GM19455 (cell line): ENCODE measurements at regions not wholly inside any gene's neighbourhood (a gene's known extent, or its start where the extent isn't known, plus 50 kb on each side); places are given as distances from the start of the nearest gene placed in this dataset.

ENCODE experiments used
- ATAC-seq: cut with Tn5 transposase; IDR thresholded peaks from one replicate; pipeline ENCODE4 v1.9.1; 2021; ENCODE audit not compliant: unreplicated experiment

DNA sequence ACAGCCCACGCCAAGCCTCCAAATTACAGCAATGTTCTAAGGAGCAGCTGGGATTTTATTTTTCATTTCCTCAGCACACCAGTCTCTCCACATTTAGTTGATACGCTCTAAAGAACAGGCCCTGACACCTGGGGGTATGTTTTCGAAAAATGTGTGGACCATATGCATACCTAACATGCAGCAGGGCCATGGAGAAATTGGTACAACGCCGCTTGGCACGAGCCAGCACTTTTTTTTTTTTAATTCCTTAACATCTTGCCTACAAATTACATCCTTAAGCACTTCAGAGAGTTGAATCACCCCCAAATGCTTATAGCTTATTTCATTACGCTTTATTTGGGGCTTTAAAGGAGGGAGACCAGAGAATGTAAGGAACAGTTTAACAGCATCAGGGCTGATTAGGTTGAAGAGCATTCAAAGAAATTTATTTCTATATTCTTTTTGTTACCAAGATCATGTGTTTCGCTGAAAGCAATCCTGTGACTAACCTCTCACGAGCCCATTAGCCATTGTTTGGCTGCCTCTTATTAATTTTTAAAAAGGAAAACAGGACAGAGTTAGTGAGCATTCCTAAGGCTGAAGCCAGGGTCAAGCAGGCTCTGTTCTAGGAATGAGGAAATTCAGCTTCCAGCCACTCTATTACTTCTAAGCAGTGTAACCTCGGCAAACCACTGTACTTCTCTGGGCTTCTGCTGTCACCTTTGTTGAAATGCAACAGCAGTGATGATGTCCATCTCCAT lies 173.8 kb downstream of the ACTL7B start:
- ATAC-seq: no peak

DNA sequence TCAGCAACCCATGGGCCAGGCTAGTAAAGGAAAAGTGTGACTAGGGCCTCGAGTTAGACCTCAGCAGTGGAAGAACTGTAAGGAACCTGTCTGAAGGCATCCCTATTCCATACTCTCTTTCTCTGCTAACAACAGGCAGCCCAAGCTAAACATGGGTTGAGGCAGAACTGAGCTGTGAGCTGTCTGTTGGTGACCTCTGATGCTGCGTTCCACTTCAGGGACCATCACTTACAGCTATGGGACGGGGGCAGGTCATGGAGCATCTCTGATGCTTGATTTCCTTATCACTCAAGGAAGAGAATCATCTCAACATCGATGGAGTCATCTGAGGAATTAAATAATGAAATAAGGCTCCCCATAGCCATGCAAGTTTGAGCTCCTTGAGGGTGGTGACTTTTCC lies 174.8 kb downstream of the ACTL7B start:
- ATAC-seq: no peak

DNA sequence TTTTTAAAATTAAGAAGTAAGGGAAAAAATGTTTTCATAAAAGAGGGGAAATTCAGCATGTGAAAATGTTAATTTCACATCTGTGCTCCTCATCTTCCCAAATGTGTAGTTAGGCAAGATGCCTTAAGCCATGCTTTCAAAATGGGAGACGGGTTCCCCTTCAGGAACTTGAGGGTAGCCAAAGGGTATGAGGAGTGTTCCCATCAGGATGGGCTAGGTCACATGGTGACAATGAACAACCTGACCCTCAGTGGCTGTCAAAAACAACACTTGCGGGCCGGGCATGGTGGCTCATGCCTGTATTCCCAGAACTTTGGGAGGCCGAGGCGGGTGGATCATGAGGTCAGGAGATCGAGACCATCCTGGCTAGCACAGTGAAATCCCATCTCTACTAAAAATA lies 178.0 kb downstream of the ACTL7B start:
- ATAC-seq: no peak

DNA sequence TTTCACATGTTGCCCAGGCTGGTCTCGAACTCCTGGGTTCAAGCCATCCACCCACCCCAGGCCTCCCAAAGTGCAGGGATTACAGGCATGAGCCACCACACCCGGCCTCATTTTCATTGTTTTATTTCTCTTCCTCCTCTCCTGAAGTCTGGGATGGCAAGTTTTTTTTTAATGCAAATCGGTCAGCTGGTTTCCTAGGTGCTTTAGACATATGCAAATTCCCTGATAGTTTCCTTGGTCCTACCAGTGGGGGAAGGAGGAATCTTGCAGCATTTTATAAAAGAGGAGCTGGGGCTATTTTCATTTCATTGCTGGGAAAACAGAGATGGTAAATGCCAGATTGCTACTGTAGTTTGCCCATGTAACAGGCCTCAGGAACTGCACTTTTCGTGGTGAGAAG lies 179.4 kb downstream of the ACTL7B start:
- no peak for ATAC-seq

- ATAC-seq: no peak
Observed at GRCh38 chr9:108675708-108676107, 180.1 kb downstream of the ACTL7B start.

- no peak for ATAC-seq
Observed at GRCh38 chr9:108674766-108675530, 180.8 kb downstream of the ACTL7B start.

DNA sequence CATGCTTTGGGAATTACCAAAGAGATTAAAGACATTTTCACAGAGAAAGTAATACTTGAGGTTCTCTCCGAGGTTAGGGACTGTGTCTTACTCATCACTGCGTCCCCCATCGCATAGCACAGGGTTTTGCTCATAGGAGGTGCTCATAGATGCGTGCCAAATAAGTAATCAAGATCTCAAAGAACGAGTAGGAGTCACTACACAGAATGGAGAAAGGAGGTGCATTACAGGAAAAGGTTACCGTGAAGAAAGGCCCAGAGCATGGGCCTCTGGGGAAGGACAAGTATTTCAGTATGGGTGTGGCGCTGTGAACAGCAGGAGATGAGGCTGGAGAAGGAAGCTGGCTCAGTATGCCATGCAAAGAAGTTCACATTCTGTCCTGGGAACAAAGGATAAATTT lies 182.4 kb downstream of the ACTL7B start:
- no peak for ATAC-seq

DNA sequence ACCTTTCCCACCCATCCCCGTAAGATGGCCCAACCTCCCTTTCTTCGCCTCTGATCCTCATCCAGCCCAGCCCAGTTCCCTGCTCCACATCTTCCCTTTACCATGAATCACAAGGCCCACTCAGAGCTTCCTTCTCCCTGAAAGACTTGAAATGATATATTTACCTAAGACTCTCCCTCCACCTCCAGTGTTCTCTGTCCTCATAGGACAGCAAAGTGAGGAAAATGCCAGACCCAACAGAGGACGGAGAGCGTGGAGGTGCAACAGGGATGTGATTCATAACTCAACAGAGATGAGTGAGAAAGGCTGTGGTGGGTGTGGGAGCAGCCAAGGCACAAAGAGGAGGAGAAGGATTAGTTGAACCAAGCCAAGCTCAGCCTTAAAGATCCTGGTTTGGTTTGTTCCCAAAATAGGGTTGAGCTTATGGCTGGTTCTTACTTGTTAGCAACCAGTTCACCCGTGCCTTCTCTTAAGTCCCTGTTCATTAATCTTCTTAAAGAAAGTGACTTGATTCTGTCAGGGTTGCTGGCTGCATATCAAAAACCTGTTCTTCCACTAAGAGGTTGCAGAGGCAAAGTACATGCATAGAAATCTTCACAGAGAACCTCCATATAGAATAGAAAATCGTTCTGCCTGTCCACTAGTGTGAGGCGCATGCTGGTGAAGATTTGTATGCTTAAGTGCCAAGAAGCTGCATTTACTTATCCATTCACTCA lies 183.2 kb downstream of the ACTL7B start:
- ATAC-seq: no peak

- no peak for ATAC-seq
Observed at GRCh38 chr9:108671794-108672193, 184.0 kb downstream of the ACTL7B start.

DNA sequence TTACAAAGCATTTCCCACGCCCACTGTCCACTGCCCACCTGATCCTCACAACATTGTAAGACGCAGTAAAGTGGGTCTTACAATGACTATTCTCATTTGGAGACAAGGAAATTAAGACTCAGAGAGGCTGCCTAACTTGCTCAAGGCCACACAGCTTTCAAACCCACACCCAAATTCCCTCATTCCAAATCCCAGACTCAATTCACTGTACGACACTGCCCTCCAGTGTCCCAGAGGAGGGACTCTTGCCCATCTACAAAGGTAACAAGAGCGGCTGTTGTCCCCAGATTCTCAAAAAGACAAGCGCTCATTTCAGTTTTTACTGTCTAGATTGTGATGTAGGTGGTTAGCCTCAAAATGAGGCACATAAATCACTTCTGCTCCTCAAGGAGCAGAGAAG lies 184.6 kb downstream of the ACTL7B start:
- no peak for ATAC-seq

DNA sequence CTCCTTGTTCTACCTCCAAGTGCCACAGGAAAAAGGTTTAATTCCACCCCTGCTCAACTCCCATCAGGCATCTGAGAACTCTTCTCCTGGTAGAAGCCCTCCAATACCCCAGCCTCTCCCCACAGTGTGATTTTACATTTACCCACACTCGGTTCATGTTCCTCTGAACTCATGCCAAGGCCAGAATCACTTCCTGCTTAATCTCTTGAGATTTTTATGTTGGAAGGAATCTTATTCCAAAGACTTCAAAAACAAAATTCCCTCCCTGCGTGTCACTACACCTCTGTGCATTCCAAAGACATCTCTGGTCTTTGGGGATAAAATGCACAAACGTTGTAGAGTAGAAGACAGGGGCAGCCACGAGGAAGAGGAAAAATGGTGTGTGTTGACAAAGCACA lies 186.8 kb downstream of the ACTL7B start:
- ATAC-seq: no peak

- no peak for ATAC-seq
Observed at GRCh38 chr9:108668191-108668937, 187.4 kb downstream of the ACTL7B start.

GRCh38 chr9:108666240-108666784 lies 189.5 kb downstream of the ACTL7B start:
- ATAC-seq: no peak

DNA sequence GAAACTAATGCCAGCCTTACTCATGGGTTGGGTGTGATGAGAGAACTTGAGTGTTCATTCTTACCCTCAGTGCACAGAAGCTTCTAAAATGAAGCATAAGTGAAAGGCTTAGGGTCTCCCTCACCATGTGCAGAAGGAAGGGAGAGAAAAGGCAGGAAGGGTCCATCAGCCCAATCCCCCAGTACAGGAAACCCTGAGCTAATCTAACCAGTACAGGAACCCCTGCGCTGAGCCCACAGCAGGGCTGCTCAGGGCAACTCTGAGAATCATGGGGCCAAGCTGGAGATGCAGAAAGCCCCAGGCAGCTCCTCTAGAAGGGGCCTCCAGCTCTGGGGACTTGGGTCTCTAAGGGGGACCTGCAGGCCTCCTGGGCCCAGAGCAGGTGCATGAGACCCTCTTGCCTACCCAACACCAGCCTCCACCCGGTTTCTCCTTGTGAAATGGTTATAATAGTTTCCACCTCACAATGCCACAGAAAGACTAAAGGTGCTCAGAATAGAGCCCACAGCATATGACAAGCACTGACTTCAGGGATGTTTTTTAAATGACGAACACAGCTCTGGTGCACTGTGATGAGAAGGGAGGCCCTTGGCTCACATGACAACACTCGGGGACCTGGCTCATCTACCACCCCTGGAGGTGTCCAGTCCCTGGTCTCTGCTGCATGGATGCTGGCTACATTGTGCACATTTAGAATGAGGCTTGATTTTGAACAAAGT lies 190.1 kb downstream of the ACTL7B start:
- ATAC-seq: no peak

- no peak for ATAC-seq
Observed at GRCh38 chr9:108664309-108665255, 191.2 kb downstream of the ACTL7B start.

DNA sequence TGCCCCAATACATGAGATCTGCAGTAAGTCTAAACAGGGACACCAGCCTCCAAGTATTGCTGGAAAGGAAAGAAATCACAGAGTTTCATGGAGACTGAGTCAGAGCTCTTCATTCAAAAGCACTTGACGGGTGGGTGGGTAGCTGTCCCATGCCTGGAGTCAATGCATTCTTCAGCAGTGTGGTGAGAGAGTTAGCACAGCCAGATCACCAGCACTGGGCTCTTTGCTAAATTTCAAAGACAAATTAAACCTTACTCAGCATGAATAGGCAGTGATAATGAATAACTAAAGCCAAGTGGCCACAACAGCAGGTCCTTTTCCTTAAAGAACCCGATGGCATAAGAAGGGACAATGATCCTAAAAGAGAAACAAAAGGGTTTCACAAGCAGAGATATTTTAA lies 192.4 kb downstream of the ACTL7B start:
- no peak for ATAC-seq

GRCh38 chr9:108662956-108663355 lies 192.8 kb downstream of the ACTL7B start:
- no peak for ATAC-seq

DNA sequence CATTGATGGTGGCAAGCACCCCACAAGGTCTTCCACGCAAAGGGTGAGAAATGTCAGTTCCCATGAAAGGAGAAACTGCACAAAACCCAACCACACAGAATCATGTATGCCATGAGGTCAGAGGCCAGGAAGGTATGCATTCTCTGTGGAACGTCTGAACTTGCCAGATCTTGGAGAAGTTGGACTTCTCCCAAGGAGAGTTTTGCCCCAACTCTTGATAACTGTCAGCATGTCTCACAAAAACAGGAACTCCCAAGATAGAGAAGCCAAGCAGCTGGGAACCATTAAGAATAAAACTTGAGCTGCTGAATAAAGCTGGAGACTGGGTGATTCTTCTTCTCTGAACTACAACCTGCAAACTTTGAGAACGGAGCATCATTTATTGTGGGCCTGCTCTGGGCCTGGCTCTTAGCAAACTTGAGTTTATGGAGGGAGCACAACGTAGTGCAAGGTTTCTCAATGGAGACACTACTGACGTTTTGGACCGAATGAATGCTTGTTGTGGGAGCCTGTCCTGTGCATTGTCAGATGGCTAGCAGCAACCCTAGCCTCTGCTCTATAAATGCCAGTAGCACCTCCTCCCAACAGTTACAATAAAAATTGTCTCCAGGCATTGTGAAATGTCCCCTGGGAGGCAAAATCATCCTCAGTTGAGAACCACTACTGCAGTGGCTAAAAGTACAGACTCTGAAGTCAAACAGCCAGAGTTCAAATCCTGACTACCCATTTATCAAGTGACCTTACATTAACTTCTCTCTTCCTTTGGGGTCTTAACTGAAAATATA lies 193.5 kb downstream of the ACTL7B start:
- no peak for ATAC-seq
